Astrocyte (in vitro differentiated cells and primary cell): ENCODE measurements at regions not wholly inside any gene's neighbourhood (a gene's known extent, or its start where the extent isn't known, plus 50 kb on each side); places are given as distances from the start of the nearest gene placed in this dataset.

Experiments used
- EZH2 ChIP-seq: IDR thresholded peaks from 2 replicates; pipeline ENCODE4 v1.6.1; 2012; ENCODE audit warnings: mild to moderate bottlenecking, low read length, inconsistent platforms; ENCODE audit not compliant: insufficient read depth
- TF ChIP-seq, protein P1 (sequence below): IDR thresholded peaks from 2 replicates; pipeline ENCODE4 v1.5.1; 2011; ENCODE audit warnings: low read depth, mild to moderate bottlenecking, inconsistent platforms, low read length, moderate library complexity; ENCODE audit not compliant: insufficient read depth

- TF ChIP-seq, protein P1, sequence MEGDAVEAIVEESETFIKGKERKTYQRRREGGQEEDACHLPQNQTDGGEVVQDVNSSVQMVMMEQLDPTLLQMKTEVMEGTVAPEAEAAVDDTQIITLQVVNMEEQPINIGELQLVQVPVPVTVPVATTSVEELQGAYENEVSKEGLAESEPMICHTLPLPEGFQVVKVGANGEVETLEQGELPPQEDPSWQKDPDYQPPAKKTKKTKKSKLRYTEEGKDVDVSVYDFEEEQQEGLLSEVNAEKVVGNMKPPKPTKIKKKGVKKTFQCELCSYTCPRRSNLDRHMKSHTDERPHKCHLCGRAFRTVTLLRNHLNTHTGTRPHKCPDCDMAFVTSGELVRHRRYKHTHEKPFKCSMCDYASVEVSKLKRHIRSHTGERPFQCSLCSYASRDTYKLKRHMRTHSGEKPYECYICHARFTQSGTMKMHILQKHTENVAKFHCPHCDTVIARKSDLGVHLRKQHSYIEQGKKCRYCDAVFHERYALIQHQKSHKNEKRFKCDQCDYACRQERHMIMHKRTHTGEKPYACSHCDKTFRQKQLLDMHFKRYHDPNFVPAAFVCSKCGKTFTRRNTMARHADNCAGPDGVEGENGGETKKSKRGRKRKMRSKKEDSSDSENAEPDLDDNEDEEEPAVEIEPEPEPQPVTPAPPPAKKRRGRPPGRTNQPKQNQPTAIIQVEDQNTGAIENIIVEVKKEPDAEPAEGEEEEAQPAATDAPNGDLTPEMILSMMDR: no peak
- TF ChIP-seq EZH2: no peak
These were observed 99.2 kb upstream of the DBX1 start for GRCh38 chr11:20259506-20259905.
